ENCODE measurements at regions not wholly inside any gene's neighbourhood (a gene's known extent, or its start where the extent isn't known, plus 50 kb on each side); places are given as distances from the start of the nearest gene placed in this dataset.

GRCh38 chr5:162436055-162436454, 368.5 kb downstream of the GABRG2 start:
- no peak for TF ChIP-seq LEF1 (IDR thresholded peaks at IDR 0.05; ENCODE audit: borderline replicate concordance)
- no peak for TF ChIP-seq NFRKB (IDR thresholded peaks at IDR 0.05)
- no peak for TF ChIP-seq HDGF (IDR thresholded peaks at IDR 0.05; ENCODE audit: borderline replicate concordance)
- TF ChIP-seq ARNT (IDR thresholded peaks at IDR 0.05), result no peak
- TF ChIP-seq TARDBP (IDR thresholded peaks at IDR 0.05), result no peak
- TF ChIP-seq L3MBTL2 (conservative IDR thresholded peaks at IDR 0.05), result no peak
- no peak for TF ChIP-seq SUZ12 (IDR thresholded peaks at IDR 0.05)
- no peak for TF ChIP-seq SP1 (IDR thresholded peaks at IDR 0.05)
- TF ChIP-seq FOXM1 (IDR thresholded peaks at IDR 0.05; ENCODE audit: borderline replicate concordance), result no peak
- no peak for TF ChIP-seq CTBP1 (IDR thresholded peaks at IDR 0.05; ENCODE audit: borderline replicate concordance)
- TF ChIP-seq ELF4 (IDR thresholded peaks at IDR 0.05), result no peak
- no peak for TF ChIP-seq PKNOX1 (IDR thresholded peaks at IDR 0.05)
- no peak for TF ChIP-seq FOXK2 (IDR thresholded peaks at IDR 0.05)
- TF ChIP-seq ZNF384 (IDR thresholded peaks at IDR 0.05), result no peak
- ChIA-PET POLR2A (no interaction called here), CTCF (no interaction called here)
- no peak for DNase-seq (ENCODE audit: extremely low spot score)

- DNase-seq (ENCODE audit: extremely low spot score), result no peak
- ChIA-PET POLR2A (no interaction called here), CTCF (no interaction called here)
- TF ChIP-seq FOXA1 (IDR thresholded peaks at IDR 0.05) (no peak), TARDBP (IDR thresholded peaks at IDR 0.05) (no peak), FOXM1 (IDR thresholded peaks at IDR 0.05; ENCODE audit: borderline replicate concordance) (no peak), PKNOX1 (IDR thresholded peaks at IDR 0.05) (no peak), CTBP1 (IDR thresholded peaks at IDR 0.05; ENCODE audit: borderline replicate concordance) (no peak), ZNF384 (IDR thresholded peaks at IDR 0.05) (no peak), FOXK2 (IDR thresholded peaks at IDR 0.05) (no peak), NFRKB (IDR thresholded peaks at IDR 0.05) (no peak), LEF1 (IDR thresholded peaks at IDR 0.05; ENCODE audit: borderline replicate concordance) (no peak), ELF4 (IDR thresholded peaks at IDR 0.05) (no peak), BHLHE40 (IDR thresholded peaks at IDR 0.05; ENCODE audit: borderline replicate concordance) (no peak), ARNT (IDR thresholded peaks at IDR 0.05) (no peak), HDGF (IDR thresholded peaks at IDR 0.05; ENCODE audit: borderline replicate concordance) (no peak), L3MBTL2 (conservative IDR thresholded peaks at IDR 0.05) (no peak), SUZ12 (IDR thresholded peaks at IDR 0.05) (no peak), SP1 (IDR thresholded peaks at IDR 0.05) (no peak)
Observed at GRCh38 chr5:162444129-162444762, 376.7 kb downstream of the GABRG2 start.

- DNase-seq (ENCODE audit: extremely low spot score), result no peak
- ChIA-PET CTCF (no interaction called here), POLR2A (no interaction called here)
- TF ChIP-seq PKNOX1 (IDR thresholded peaks at IDR 0.05) (no peak), ELF4 (IDR thresholded peaks at IDR 0.05) (no peak), FOXM1 (IDR thresholded peaks at IDR 0.05; ENCODE audit: borderline replicate concordance) (no peak), FOXK2 (IDR thresholded peaks at IDR 0.05) (no peak), CTBP1 (IDR thresholded peaks at IDR 0.05; ENCODE audit: borderline replicate concordance) (no peak), BHLHE40 (IDR thresholded peaks at IDR 0.05; ENCODE audit: borderline replicate concordance) (no peak), LEF1 (IDR thresholded peaks at IDR 0.05; ENCODE audit: borderline replicate concordance) (no peak), ZNF384 (IDR thresholded peaks at IDR 0.05) (no peak), TARDBP (IDR thresholded peaks at IDR 0.05) (no peak), SUZ12 (IDR thresholded peaks at IDR 0.05) (no peak), HDGF (IDR thresholded peaks at IDR 0.05; ENCODE audit: borderline replicate concordance) (no peak), SP1 (IDR thresholded peaks at IDR 0.05) (no peak), L3MBTL2 (conservative IDR thresholded peaks at IDR 0.05) (no peak), ARNT (IDR thresholded peaks at IDR 0.05) (no peak), NFRKB (IDR thresholded peaks at IDR 0.05) (no peak), FOXA1 (IDR thresholded peaks at IDR 0.05) (no peak)
Observed at GRCh38 chr5:162456086-162456485, 388.5 kb downstream of the GABRG2 start.

- CTCF ChIA-PET, result no interaction called here
Observed at GRCh38 chr5:162466011-162466410, 398.4 kb downstream of the GABRG2 start.

GRCh38 chr5:162473041-162473714, 405.6 kb downstream of the GABRG2 start:
- CTCF ChIA-PET, result no interaction called here
- TF ChIP-seq CTBP1 (IDR thresholded peaks at IDR 0.05; ENCODE audit: borderline replicate concordance), result no peak
- no peak for TF ChIP-seq L3MBTL2 (conservative IDR thresholded peaks at IDR 0.05)
- no peak for TF ChIP-seq SP1 (IDR thresholded peaks at IDR 0.05)
- no peak for TF ChIP-seq FOXM1 (IDR thresholded peaks at IDR 0.05; ENCODE audit: borderline replicate concordance)
- TF ChIP-seq NFRKB (IDR thresholded peaks at IDR 0.05), result no peak
- TF ChIP-seq LEF1 (IDR thresholded peaks at IDR 0.05; ENCODE audit: borderline replicate concordance), result no peak
- TF ChIP-seq FOXK2 (IDR thresholded peaks at IDR 0.05), result no peak
- no peak for TF ChIP-seq PKNOX1 (IDR thresholded peaks at IDR 0.05)
- TF ChIP-seq FOXA1 (IDR thresholded peaks at IDR 0.05), result no peak
- TF ChIP-seq ZNF384 (IDR thresholded peaks at IDR 0.05), result no peak
- no peak for TF ChIP-seq SUZ12 (IDR thresholded peaks at IDR 0.05)
- no peak for TF ChIP-seq HDGF (IDR thresholded peaks at IDR 0.05; ENCODE audit: borderline replicate concordance)
- no peak for TF ChIP-seq ARNT (IDR thresholded peaks at IDR 0.05)
- no peak for TF ChIP-seq BHLHE40 (IDR thresholded peaks at IDR 0.05; ENCODE audit: borderline replicate concordance)
- TF ChIP-seq ELF4 (IDR thresholded peaks at IDR 0.05), result no peak
- no peak for TF ChIP-seq TARDBP (IDR thresholded peaks at IDR 0.05)
- DNase-seq (ENCODE audit: extremely low spot score), result no peak
- POLR2A ChIA-PET, result no interaction called here

More at GRCh38 chr5:162466011-162466410, 398.4 kb downstream of the GABRG2 start:
- POLR2A ChIA-PET, result no interaction called here
- no peak for TF ChIP-seq NFRKB (IDR thresholded peaks at IDR 0.05)
- TF ChIP-seq ZNF384 (IDR thresholded peaks at IDR 0.05), result no peak
- TF ChIP-seq CTBP1 (IDR thresholded peaks at IDR 0.05; ENCODE audit: borderline replicate concordance), result no peak
- no peak for TF ChIP-seq SUZ12 (IDR thresholded peaks at IDR 0.05)
- no peak for TF ChIP-seq FOXA1 (IDR thresholded peaks at IDR 0.05)
- TF ChIP-seq ARNT (IDR thresholded peaks at IDR 0.05), result no peak
- no peak for TF ChIP-seq L3MBTL2 (conservative IDR thresholded peaks at IDR 0.05)
- no peak for TF ChIP-seq HDGF (IDR thresholded peaks at IDR 0.05; ENCODE audit: borderline replicate concordance)
- TF ChIP-seq SP1 (IDR thresholded peaks at IDR 0.05), result no peak
- TF ChIP-seq FOXK2 (IDR thresholded peaks at IDR 0.05), result no peak
- no peak for TF ChIP-seq FOXM1 (IDR thresholded peaks at IDR 0.05; ENCODE audit: borderline replicate concordance)
- TF ChIP-seq LEF1 (IDR thresholded peaks at IDR 0.05; ENCODE audit: borderline replicate concordance), result no peak
- TF ChIP-seq BHLHE40 (IDR thresholded peaks at IDR 0.05; ENCODE audit: borderline replicate concordance), result no peak
- no peak for TF ChIP-seq TARDBP (IDR thresholded peaks at IDR 0.05)
- TF ChIP-seq ELF4 (IDR thresholded peaks at IDR 0.05), result no peak
- no peak for DNase-seq (ENCODE audit: extremely low spot score)

Measured in HEK293T (cell line).